Fibroblast of lung (primary cell): ENCODE measurements at regions not wholly inside any gene's neighbourhood (a gene's known extent, or its start where the extent isn't known, plus 50 kb on each side); places are given as distances from the start of the nearest gene placed in this dataset.

Experiments used
- EZH2 ChIP-seq: IDR thresholded peaks from 2 replicates; pipeline ENCODE4 v1.5.1; 2012; ENCODE audit warnings: low read length, control low read depth, mild to moderate bottlenecking; ENCODE audit errors: missing control alignments
- TF ChIP-seq, protein P1 (sequence below), 2 donors: IDR thresholded peaks in 1 of 2; conservative IDR thresholded peaks in 1 of 2; 1 replicate in 1 of 2; 2 replicates in 1 of 2; pipeline ENCODE4 v1.5.1; 2011 to 2012; ENCODE audit warnings: low read length in 2 of 2, control low read depth in 1 of 2, inconsistent platforms in 1 of 2, low read depth in 1 of 2, mild to moderate bottlenecking in 1 of 2

DNA sequence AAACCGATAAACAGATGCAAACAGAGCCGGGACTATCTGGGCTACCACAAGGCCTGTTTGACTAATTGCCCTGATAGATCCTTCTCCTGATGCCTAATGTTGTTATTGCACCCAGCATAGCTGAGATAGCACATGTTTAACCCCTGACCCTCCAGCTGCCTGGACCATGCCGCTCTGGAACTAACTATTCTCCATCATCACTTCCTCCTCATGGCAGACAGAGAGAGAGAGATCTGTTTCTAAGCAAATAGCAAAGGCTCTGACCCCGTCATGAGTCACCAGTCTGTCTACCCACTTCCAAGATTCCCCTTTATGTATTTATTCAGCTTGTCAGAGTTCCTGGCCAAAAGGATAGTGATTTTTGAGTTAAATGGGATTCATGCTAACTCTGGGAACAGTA is 58.2 kb upstream of the FLRT2 start:
- TF ChIP-seq, protein P1, sequence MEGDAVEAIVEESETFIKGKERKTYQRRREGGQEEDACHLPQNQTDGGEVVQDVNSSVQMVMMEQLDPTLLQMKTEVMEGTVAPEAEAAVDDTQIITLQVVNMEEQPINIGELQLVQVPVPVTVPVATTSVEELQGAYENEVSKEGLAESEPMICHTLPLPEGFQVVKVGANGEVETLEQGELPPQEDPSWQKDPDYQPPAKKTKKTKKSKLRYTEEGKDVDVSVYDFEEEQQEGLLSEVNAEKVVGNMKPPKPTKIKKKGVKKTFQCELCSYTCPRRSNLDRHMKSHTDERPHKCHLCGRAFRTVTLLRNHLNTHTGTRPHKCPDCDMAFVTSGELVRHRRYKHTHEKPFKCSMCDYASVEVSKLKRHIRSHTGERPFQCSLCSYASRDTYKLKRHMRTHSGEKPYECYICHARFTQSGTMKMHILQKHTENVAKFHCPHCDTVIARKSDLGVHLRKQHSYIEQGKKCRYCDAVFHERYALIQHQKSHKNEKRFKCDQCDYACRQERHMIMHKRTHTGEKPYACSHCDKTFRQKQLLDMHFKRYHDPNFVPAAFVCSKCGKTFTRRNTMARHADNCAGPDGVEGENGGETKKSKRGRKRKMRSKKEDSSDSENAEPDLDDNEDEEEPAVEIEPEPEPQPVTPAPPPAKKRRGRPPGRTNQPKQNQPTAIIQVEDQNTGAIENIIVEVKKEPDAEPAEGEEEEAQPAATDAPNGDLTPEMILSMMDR (conservative IDR thresholded peaks at IDR 0.05 in 1 of 2, IDR thresholded peaks at IDR 0.05 in 1 of 2; ENCODE audit: low read depth in 1 of 2, low read length in 2 of 2) = no peak
- no peak for TF ChIP-seq EZH2
